GM06990 (cell line): ENCODE measurements at regions not wholly inside any gene's neighbourhood (a gene's known extent, or its start where the extent isn't known, plus 50 kb on each side); places are given as distances from the start of the nearest gene placed in this dataset.

Source experiments
- DNase-seq: peaks from one replicate; pipeline ENCODE4 v3.0.0-alpha.2; 2011; ENCODE audit not compliant: insufficient read length; ENCODE audit errors: extremely low read depth
- H3K27me3 ChIP-seq: replicated peaks from 2 replicates; pipeline ENCODE4 v1.6.0; 2011; ENCODE audit warnings: low read length; ENCODE audit not compliant: control insufficient read depth, insufficient read depth
- H3K36me3 ChIP-seq: 2 replicates; pipeline ENCODE4 v1.5.1; 2011; ENCODE audit warnings: low read length; ENCODE audit not compliant: control insufficient read depth, insufficient read depth
- H3K4me3 ChIP-seq: replicated peaks from 2 replicates; pipeline ENCODE4 v1.5.1; 2011; ENCODE audit warnings: low read depth, mild to moderate bottlenecking, control low read depth, low read length
- CTCF ChIP-seq: IDR thresholded peaks from 2 replicates; pipeline ENCODE4 v1.5.1; 2011; ENCODE audit warnings: low read length, control low read depth, mild to moderate bottlenecking, inconsistent platforms; ENCODE audit not compliant: insufficient read depth, poor library complexity, severe bottlenecking

GRCh38 chr10:57706016-57706415, 561.7 kb downstream of the IPMK start:
- no peak for DNase-seq
- no peaks in the 10 kb centered on the region for H3K27me3 ChIP-seq
- TF ChIP-seq CTCF, result no peak
- no peaks in the 10 kb centered on the region for H3K36me3 ChIP-seq
- H3K4me3 ChIP-seq, result no peak overlapping the region

GRCh38 chr10:57699944-57700343, 567.8 kb downstream of the IPMK start:
- H3K27me3 ChIP-seq, result no peaks in the 10 kb centered on the region
- no peak for DNase-seq

GRCh38 chr10:57696641-57697040, 571.1 kb downstream of the IPMK start:
- no peak for TF ChIP-seq CTCF
- Histone ChIP-seq H3K27me3 (no peaks in the 10 kb centered on the region), H3K36me3 (no peaks in the 10 kb centered on the region), H3K4me3 (no peak overlapping the region)
- DNase-seq, result no peak

More at GRCh38 chr10:57699944-57700343, 567.8 kb downstream of the IPMK start:
- no peaks in the 10 kb centered on the region for H3K36me3 ChIP-seq
- TF ChIP-seq CTCF, result no peak
- no peak overlapping the region for H3K4me3 ChIP-seq

GRCh38 chr10:57694956-57695608, 572.6 kb downstream of the IPMK start:
- no peak for TF ChIP-seq CTCF
- Histone ChIP-seq H3K36me3 (no peaks in the 10 kb centered on the region), H3K27me3 (no peaks in the 10 kb centered on the region), H3K4me3 (no peak overlapping the region)
- no peak for DNase-seq

- DNase-seq, result no peak
- TF ChIP-seq CTCF, result no peak
- no peaks in the 10 kb centered on the region for H3K36me3 ChIP-seq
Measured at GRCh38 chr10:57692255-57692980, 575.3 kb downstream of the IPMK start.

More at GRCh38 chr10:57692255-57692980, 575.3 kb downstream of the IPMK start:
- no peak overlapping the region for H3K4me3 ChIP-seq
- H3K27me3 ChIP-seq, result no peaks in the 10 kb centered on the region
